Mucosa of rectum (tissue), 2 donors: ENCODE measurements at regions not wholly inside any gene's neighbourhood (a gene's known extent, or its start where the extent isn't known, plus 50 kb on each side); places are given as distances from the start of the nearest gene placed in this dataset.
"Not testable (repeated sequence)": the region's sequence is repeated elsewhere in the genome, so short reads cannot be mapped to it uniquely, and the experiment has no call there.

ENCODE experiments used
- H3K27ac ChIP-seq, 2 donors: one replicate each; pipeline ENCODE4 v1.7.0; 2013; ENCODE audit warnings: inconsistent platforms in 2 of 2, low read depth in 2 of 2, low read length in 2 of 2
- H3K27me3 ChIP-seq, 2 donors: one replicate each; pipeline ENCODE4 v1.7.0; 2013; ENCODE audit warnings: low read length in 2 of 2; ENCODE audit not compliant: control insufficient read depth in 2 of 2, insufficient read depth in 2 of 2
- H3K36me3 ChIP-seq, 2 donors: one replicate each; pipeline ENCODE4 v1.7.0; 2013; ENCODE audit warnings: low read length in 2 of 2; ENCODE audit not compliant: control insufficient read depth in 2 of 2, insufficient read depth in 2 of 2
- H3K4me1 ChIP-seq, 2 donors: one replicate each; pipeline ENCODE4 v1.7.0; 2013; ENCODE audit warnings: low read length in 2 of 2, mild to moderate bottlenecking in 1 of 2; ENCODE audit not compliant: control insufficient read depth in 2 of 2, insufficient read depth in 2 of 2
- H3K4me3 ChIP-seq, 2 donors: one replicate each; pipeline ENCODE4 v1.7.0; 2013; ENCODE audit warnings: low read length in 2 of 2
- H3K9ac ChIP-seq, 2 donors: one replicate each; pipeline ENCODE4 v1.7.0; 2013; ENCODE audit warnings: low read length in 2 of 2, low read depth in 1 of 2, mild to moderate bottlenecking in 1 of 2
- H3K9me3 ChIP-seq, 2 donors: one replicate each; pipeline ENCODE4 v1.7.0; 2013; ENCODE audit warnings: low read length in 2 of 2; ENCODE audit not compliant: control insufficient read depth in 2 of 2
- donor health status: healthy.
- donor health status: Normal muscosa, but diverticular disease.

- H3K36me3 ChIP-seq, result no peaks in the 10 kb centered on the region
- H3K9ac ChIP-seq, result no peak overlapping the region
- no peak overlapping the region for H3K4me3 ChIP-seq
- H3K4me1 ChIP-seq, result peaks cover 4 to 11% of the 10 kb centered on the region in 2 donors
- no peaks in the 10 kb centered on the region for H3K9me3 ChIP-seq
- H3K27ac ChIP-seq, result no peak overlapping the region
- H3K27me3 ChIP-seq, result no peaks in the 10 kb centered on the region
Observed at GRCh38 chr7:49486974-49487829, 286.2 kb upstream of the VWC2 start.

GRCh38 chr7:49487830-49488140 is 285.7 kb upstream of the VWC2 start:
- H3K4me3 ChIP-seq, result no peak overlapping the region
- H3K9me3 ChIP-seq, result no peaks in the 10 kb centered on the region
- no peaks in the 10 kb centered on the region for H3K27me3 ChIP-seq
- peaks cover 4 to 11% of the 10 kb centered on the region in 2 donors for H3K4me1 ChIP-seq
- H3K9ac ChIP-seq, result no peak overlapping the region
- H3K27ac ChIP-seq, result no peak overlapping the region
- no peaks in the 10 kb centered on the region for H3K36me3 ChIP-seq

GRCh38 chr7:49488573-49488972 is 284.9 kb upstream of the VWC2 start:
- no peaks in the 10 kb centered on the region for H3K36me3 ChIP-seq
- no peak overlapping the region for H3K27ac ChIP-seq
- H3K9me3 ChIP-seq, result no peaks in the 10 kb centered on the region
- peaks cover 4 to 11% of the 10 kb centered on the region in 2 donors for H3K4me1 ChIP-seq
- H3K27me3 ChIP-seq, result no peaks in the 10 kb centered on the region
- no peak overlapping the region for H3K9ac ChIP-seq
- no peak overlapping the region for H3K4me3 ChIP-seq

GRCh38 chr7:49497471-49497870 is 276.0 kb upstream of the VWC2 start:
- no peaks in the 10 kb centered on the region for H3K4me1 ChIP-seq
- no peaks in the 10 kb centered on the region for H3K27me3 ChIP-seq
- no peak overlapping the region for H3K9ac ChIP-seq
- no peaks in the 10 kb centered on the region for H3K9me3 ChIP-seq
- no peak overlapping the region for H3K27ac ChIP-seq
- H3K36me3 ChIP-seq, result no peaks in the 10 kb centered on the region
- H3K4me3 ChIP-seq, result no peak overlapping the region

GRCh38 chr7:49500741-49501140 is 272.7 kb upstream of the VWC2 start:
- Histone ChIP-seq H3K36me3 (no peaks in the 10 kb centered on the region), H3K9me3 (no peaks in the 10 kb centered on the region), H3K27me3 (no peaks in the 10 kb centered on the region), H3K4me3 (no peak overlapping the region), H3K4me1 (no peaks in the 10 kb centered on the region), H3K9ac (no peak overlapping the region), H3K27ac (no peak overlapping the region)

- not testable (repeated sequence) for H3K9ac ChIP-seq, H3K9me3 ChIP-seq
Observed at GRCh38 chr7:49507206-49507605, 266.2 kb upstream of the VWC2 start.

GRCh38 chr7:49513911-49514310 is 259.5 kb upstream of the VWC2 start:
- H3K27ac ChIP-seq, result no peak overlapping the region
- no peak overlapping the region for H3K4me3 ChIP-seq
- no peak overlapping the region for H3K9ac ChIP-seq
- H3K4me1 ChIP-seq, result no peaks in the 10 kb centered on the region
- H3K9me3 ChIP-seq, result no peaks in the 10 kb centered on the region
- no peaks in the 10 kb centered on the region for H3K27me3 ChIP-seq
- no peaks in the 10 kb centered on the region for H3K36me3 ChIP-seq

More at GRCh38 chr7:49507206-49507605, 266.2 kb upstream of the VWC2 start:
- not testable (repeated sequence) for H3K4me1 ChIP-seq, H3K36me3 ChIP-seq, H3K4me3 ChIP-seq, H3K27me3 ChIP-seq, H3K27ac ChIP-seq

- no peak overlapping the region for H3K9ac ChIP-seq
Observed at GRCh38 chr7:49520951-49521350, 252.5 kb upstream of the VWC2 start.

GRCh38 chr7:49522111-49522510 is 251.3 kb upstream of the VWC2 start:
- no peaks in the 10 kb centered on the region for H3K9me3 ChIP-seq

More at GRCh38 chr7:49520951-49521350, 252.5 kb upstream of the VWC2 start:
- Histone ChIP-seq H3K9me3 (no peaks in the 10 kb centered on the region), H3K36me3 (no peaks in the 10 kb centered on the region), H3K27ac (no peak overlapping the region), H3K27me3 (no peaks in the 10 kb centered on the region), H3K4me1 (no peaks in the 10 kb centered on the region), H3K4me3 (no peak overlapping the region)

GRCh38 chr7:49523870-49524269 is 249.6 kb upstream of the VWC2 start:
- Histone ChIP-seq H3K4me1 (no peaks in the 10 kb centered on the region), H3K27me3 (no peaks in the 10 kb centered on the region), H3K36me3 (no peaks in the 10 kb centered on the region), H3K27ac (no peak overlapping the region), H3K9ac (no peak overlapping the region), H3K9me3 (no peaks in the 10 kb centered on the region), H3K4me3 (no peak overlapping the region)

More at GRCh38 chr7:49522111-49522510, 251.3 kb upstream of the VWC2 start:
- Histone ChIP-seq H3K27ac (no peak overlapping the region), H3K4me3 (no peak overlapping the region), H3K4me1 (no peaks in the 10 kb centered on the region), H3K9ac (no peak overlapping the region), H3K36me3 (no peaks in the 10 kb centered on the region), H3K27me3 (no peaks in the 10 kb centered on the region)
